Osteoblast (primary cell): ENCODE measurements at regions not wholly inside any gene's neighbourhood (a gene's known extent, or its start where the extent isn't known, plus 50 kb on each side); places are given as distances from the start of the nearest gene placed in this dataset.

ENCODE experiments used
- DNase-seq: peaks from one replicate; pipeline ENCODE4 v3.0.0; 2011; ENCODE audit warnings: low spot score, mixed read lengths; ENCODE audit not compliant: insufficient read length; ENCODE audit errors: missing footprints
- H2AFZ ChIP-seq: 2 replicates; pipeline ENCODE4 v1.6.0; 2011; ENCODE audit warnings: mild to moderate bottlenecking, low read length
- H3K27ac ChIP-seq: 2 replicates; pipeline ENCODE4 v1.5.1; 2011; ENCODE audit warnings: mild to moderate bottlenecking, low read depth, low read length, moderate library complexity
- H3K27me3 ChIP-seq: 2 replicates; pipeline ENCODE4 v1.6.0; 2012; ENCODE audit warnings: mild to moderate bottlenecking, control low read depth, inconsistent platforms, low read length, moderate library complexity; ENCODE audit not compliant: insufficient read depth
- H3K36me3 ChIP-seq: 2 replicates; pipeline ENCODE4 v1.5.1; 2011; ENCODE audit warnings: mild to moderate bottlenecking, low read length, control low read depth, moderate library complexity; ENCODE audit not compliant: insufficient read depth
- H3K4me1 ChIP-seq: 2 replicates; pipeline ENCODE4 v1.5.1; 2011; ENCODE audit warnings: mild to moderate bottlenecking, low read length, control low read depth, moderate library complexity; ENCODE audit not compliant: insufficient read depth
- H3K4me2 ChIP-seq: 2 replicates; pipeline ENCODE4 v1.6.0; 2011; ENCODE audit warnings: mild to moderate bottlenecking, low read length; ENCODE audit not compliant: insufficient read depth
- H3K4me3 ChIP-seq: fragments of 200-600 bp; sonication (generic); 3 replicates; pipeline ENCODE4 v1.5.1; 2012; ENCODE audit warnings: mild to moderate bottlenecking, low read length, inconsistent platforms; ENCODE audit not compliant: insufficient read depth
- H3K79me2 ChIP-seq: 2 replicates; pipeline ENCODE4 v1.6.0; 2012; ENCODE audit warnings: mild to moderate bottlenecking, low read length, control low read depth, inconsistent platforms; ENCODE audit not compliant: insufficient read depth
- H3K9me3 ChIP-seq: 2 replicates; pipeline ENCODE4 v1.5.1; 2011; ENCODE audit warnings: low read depth, low read length, control low read depth
- H4K20me1 ChIP-seq: 2 replicates; pipeline ENCODE4 v1.6.0; 2012; ENCODE audit warnings: mild to moderate bottlenecking, low read length, control low read depth; ENCODE audit not compliant: insufficient read depth
- TF ChIP-seq, protein P1 (sequence below): IDR thresholded peaks from 2 replicates; pipeline ENCODE4 v1.5.1; 2011; ENCODE audit warnings: mild to moderate bottlenecking, low read depth, low read length, moderate library complexity; ENCODE audit errors: extremely low read depth

DNA sequence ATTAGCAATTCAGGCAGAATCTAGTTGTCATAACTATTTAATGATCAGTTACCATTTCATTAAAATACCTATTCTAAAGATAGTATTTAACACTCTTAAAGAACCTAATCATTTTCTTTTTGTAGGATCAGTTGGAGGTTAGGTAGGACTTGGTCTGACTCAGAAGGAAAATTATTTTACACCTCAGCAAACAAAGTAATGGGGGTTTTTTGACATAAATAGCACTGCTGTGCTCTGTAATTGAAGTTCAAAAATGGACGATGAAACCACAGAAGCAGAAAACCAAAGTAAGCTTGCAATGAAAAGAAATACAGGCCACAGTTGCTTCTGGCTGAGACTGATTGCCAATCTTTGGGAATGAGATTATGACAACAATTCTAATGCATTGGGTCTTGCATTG, 187.0 kb upstream of the TRPM3 start:
- Histone ChIP-seq H3K27me3 (no peaks in the 10 kb centered on the region), H4K20me1 (no peaks in the 10 kb centered on the region), H3K79me2 (no peaks in the 10 kb centered on the region), H3K36me3 (no peaks in the 10 kb centered on the region), H3K27ac (no peak overlapping the region), H2AFZ (no peak overlapping the region), H3K9me3 (no peaks in the 10 kb centered on the region), H3K4me3 (no peak overlapping the region), H3K4me1 (no peaks in the 10 kb centered on the region), H3K4me2 (no peak overlapping the region)
- no peak for DNase-seq
- TF ChIP-seq, protein P1, sequence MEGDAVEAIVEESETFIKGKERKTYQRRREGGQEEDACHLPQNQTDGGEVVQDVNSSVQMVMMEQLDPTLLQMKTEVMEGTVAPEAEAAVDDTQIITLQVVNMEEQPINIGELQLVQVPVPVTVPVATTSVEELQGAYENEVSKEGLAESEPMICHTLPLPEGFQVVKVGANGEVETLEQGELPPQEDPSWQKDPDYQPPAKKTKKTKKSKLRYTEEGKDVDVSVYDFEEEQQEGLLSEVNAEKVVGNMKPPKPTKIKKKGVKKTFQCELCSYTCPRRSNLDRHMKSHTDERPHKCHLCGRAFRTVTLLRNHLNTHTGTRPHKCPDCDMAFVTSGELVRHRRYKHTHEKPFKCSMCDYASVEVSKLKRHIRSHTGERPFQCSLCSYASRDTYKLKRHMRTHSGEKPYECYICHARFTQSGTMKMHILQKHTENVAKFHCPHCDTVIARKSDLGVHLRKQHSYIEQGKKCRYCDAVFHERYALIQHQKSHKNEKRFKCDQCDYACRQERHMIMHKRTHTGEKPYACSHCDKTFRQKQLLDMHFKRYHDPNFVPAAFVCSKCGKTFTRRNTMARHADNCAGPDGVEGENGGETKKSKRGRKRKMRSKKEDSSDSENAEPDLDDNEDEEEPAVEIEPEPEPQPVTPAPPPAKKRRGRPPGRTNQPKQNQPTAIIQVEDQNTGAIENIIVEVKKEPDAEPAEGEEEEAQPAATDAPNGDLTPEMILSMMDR, result no peak

DNA sequence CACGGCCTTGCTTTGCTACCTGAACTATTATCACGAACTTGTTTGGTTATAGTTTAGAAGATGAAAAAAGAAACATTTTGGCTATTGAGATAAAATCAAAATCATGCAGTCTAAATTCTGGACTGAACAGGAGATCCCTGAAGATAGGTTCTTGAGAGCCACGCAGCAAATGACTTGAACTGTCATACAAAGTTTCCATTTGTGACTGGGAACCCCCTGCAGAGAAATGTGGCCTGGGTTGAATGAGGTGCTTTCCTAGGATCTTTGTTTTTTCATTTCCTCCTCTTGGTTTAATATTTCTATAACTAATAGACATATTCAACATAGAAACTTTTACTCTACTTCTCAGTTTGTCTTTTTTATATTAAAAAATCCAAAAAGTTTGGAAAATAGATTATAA, 184.7 kb upstream of the TRPM3 start:
- Histone ChIP-seq H3K27me3 (no peaks in the 10 kb centered on the region), H3K79me2 (no peaks in the 10 kb centered on the region), H3K27ac (no peak overlapping the region)

DNA sequence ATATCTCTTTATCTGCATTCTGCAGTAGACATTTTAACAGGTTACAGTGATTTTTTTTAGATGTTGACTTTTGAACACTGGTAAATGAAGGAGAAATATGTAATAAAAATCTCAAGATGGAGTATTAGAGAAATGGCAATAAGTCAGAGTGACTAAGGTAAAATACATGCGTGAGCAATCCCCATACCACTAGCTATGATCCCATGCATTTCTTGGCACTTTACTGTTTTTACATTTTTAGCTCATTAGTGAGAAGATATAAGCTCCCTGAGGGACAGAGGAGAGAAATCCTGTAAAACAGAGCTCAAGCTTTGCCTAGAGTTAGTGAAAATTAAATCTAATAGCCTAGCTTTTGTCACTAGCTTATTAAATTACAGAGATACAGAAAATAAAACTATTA, 181.9 kb upstream of the TRPM3 start:
- DNase-seq, result peak; percentile 15
- H2AFZ ChIP-seq, result peak overlapping the region; percentile 53

More for the DNA sequence above, 184.7 kb upstream of the TRPM3 start:
- peaks cover 5% of the 10 kb centered on the region for H3K4me1 ChIP-seq
- DNase-seq, result no peak
- H3K36me3 ChIP-seq, result no peaks in the 10 kb centered on the region
- no peaks in the 10 kb centered on the region for H4K20me1 ChIP-seq
- TF ChIP-seq, protein P1, result no peak
- no peak overlapping the region for H3K4me3 ChIP-seq
- no peaks in the 10 kb centered on the region for H3K9me3 ChIP-seq
- no peak overlapping the region for H2AFZ ChIP-seq
- no peak overlapping the region for H3K4me2 ChIP-seq

DNA sequence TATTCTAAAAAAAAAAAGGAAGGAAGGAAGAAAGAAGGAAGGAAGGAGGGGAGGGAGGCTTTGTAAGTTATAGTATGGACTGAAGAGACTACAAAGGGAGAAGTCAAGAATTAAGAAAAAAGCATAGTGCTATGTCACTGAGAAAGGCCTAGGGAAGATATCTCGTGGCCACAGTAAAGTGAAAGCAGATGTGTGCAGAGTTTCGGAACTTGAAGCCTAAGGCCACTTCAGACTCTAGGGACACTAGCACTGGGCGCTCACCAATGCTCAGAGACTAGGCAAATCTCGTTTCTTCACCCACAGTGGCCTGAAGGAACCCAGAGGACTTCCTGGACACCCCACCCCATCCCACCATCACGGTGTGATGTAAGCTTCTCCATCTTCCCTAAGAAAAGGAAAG, 181.4 kb upstream of the TRPM3 start:
- peak overlapping the region; percentile 59 for H3K27ac ChIP-seq
- peak overlapping the region; percentile 53 for H2AFZ ChIP-seq
- no peaks in the 10 kb centered on the region for H3K9me3 ChIP-seq
- no peaks in the 10 kb centered on the region for H3K79me2 ChIP-seq
- TF ChIP-seq, protein P1, result no peak
- no peaks in the 10 kb centered on the region for H3K27me3 ChIP-seq
- peaks cover 5% of the 10 kb centered on the region for H3K4me1 ChIP-seq
- peak overlapping the region; percentile 14 for H3K4me3 ChIP-seq
- H3K4me2 ChIP-seq, result peak overlapping the region; percentile 45
- DNase-seq, result peak; percentile 50
- no peaks in the 10 kb centered on the region for H3K36me3 ChIP-seq
- H4K20me1 ChIP-seq, result no peaks in the 10 kb centered on the region

More for the DNA sequence above, 181.9 kb upstream of the TRPM3 start:
- Histone ChIP-seq H3K36me3 (no peaks in the 10 kb centered on the region), H3K79me2 (no peaks in the 10 kb centered on the region), H3K4me3 (no peak overlapping the region), H3K27ac (peak overlapping the region; percentile 59), H3K4me2 (peak overlapping the region; percentile 45), H3K9me3 (no peaks in the 10 kb centered on the region), H4K20me1 (no peaks in the 10 kb centered on the region), H3K27me3 (no peaks in the 10 kb centered on the region), H3K4me1 (peaks cover 5% of the 10 kb centered on the region)
- TF ChIP-seq, protein P1, result no peak
